ENCODE measurements at regions not wholly inside any gene's neighbourhood (a gene's known extent, or its start where the extent isn't known, plus 50 kb on each side); places are given as distances from the start of the nearest gene placed in this dataset.
A peak's percentile ranks its signal among the peaks of the same experiment; 100 is the strongest.

DNA sequence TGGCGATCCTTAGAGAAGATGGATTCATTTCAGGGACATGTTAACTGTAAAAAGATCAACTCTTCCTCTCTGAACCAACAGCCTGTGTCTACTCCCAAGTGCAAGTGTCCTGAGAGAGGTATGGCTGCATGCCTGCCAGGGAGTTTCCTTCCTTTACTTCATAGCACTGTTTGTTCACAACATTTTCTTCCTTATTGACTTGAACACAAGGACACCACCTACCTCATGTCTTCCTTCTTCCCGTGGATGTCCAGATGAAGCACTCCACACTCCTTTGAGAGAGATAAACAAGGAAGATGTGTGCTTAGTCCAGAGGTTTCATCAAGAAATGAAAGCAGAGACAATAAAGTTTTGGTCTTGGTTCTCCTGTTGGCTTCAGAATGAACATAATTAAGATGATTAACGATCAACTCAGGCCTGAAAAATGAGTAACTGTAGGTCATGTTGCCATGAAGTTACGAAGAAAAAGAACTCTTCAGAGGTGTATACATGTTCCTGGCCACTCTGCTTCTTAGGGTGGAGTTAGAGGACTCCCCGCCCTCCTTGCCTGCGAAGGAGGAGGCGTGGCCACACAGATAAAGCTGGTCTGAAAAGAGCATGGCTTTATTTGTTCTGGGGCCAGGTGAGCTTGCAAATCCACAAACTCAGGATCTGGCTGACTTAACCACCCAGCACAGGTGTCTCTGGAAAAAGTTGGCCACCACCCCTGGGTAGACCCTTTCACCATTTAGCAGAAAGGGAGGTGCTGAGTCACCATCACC, 155.0 kb upstream of the KCTD1 start:
- DNase-seq (ENCODE audit: low spot score) = no peak
- no peak for ATAC-seq

DNA sequence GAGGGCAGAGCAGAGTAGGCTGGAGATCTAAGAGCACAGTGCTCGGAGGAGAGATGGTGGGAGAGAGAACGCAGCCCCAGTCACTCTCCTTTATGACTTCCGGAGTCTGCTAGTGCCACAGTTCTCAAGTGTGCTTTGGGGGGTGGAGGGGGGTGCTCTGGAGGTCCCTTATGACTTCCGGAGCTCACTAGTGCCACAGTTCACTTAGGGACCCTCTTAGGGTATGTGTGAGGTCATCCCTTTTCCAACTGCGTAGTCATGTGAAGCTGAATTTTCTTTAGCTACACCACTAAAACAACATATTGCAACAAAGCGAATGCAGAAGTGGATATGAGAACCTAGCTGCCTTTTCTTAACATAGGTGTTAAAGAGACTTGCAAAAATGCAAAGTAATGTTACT, 153.7 kb upstream of the KCTD1 start:
- ATAC-seq (no peak), DNase-seq (ENCODE audit: low spot score) (no peak)

GRCh38 chr18:26700728-26701127, 152.4 kb upstream of the KCTD1 start:
- no peak for ATAC-seq
- DNase-seq (ENCODE audit: low spot score) = no peak

- ATAC-seq = no peak
- DNase-seq (ENCODE audit: low spot score) = no peak
These were observed 151.8 kb upstream of the KCTD1 start for GRCh38 chr18:26700201-26700600.

DNA sequence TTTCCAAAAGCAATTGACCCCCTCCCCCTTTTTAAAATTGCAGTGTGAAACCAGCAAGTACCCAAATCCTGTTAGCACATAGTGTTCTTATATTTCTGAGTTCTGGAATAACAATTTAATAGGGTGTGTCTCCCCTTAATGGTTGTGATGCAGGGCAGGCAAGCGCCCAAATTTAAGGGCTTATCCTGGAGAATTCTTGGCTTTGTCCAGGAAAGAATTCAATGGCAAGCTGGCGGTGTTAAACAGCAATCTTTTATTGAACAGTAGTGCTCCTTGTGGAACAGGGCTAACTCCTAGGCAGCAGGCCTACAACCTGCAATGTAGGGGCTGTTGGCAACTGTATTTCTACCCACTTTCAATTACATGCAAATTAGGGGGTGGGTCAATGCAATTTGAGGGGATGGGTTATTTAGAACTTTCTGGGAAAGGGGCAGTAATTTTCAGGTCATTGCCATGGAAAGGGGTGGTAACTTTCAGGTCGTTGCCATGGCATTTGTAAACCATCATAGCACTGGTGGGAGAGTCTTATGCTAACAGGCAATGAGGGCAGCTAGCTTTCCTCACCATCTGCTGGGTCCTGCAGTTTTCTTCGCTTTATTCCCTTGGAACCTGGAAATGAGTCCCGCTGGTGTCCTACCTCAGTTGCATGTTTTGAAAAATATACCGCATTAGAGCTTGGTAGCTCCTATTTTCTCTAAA, 149.0 kb upstream of the KCTD1 start:
- no peak for DNase-seq (ENCODE audit: low spot score)
- no peak for ATAC-seq

- ATAC-seq (no peak), DNase-seq (ENCODE audit: low spot score) (no peak)
These were observed 148.4 kb upstream of the KCTD1 start for GRCh38 chr18:26696786-26697185.

- DNase-seq (ENCODE audit: low spot score) (no peak), ATAC-seq (no peak)
These were observed 148.0 kb upstream of the KCTD1 start for GRCh38 chr18:26696308-26696707.

DNA sequence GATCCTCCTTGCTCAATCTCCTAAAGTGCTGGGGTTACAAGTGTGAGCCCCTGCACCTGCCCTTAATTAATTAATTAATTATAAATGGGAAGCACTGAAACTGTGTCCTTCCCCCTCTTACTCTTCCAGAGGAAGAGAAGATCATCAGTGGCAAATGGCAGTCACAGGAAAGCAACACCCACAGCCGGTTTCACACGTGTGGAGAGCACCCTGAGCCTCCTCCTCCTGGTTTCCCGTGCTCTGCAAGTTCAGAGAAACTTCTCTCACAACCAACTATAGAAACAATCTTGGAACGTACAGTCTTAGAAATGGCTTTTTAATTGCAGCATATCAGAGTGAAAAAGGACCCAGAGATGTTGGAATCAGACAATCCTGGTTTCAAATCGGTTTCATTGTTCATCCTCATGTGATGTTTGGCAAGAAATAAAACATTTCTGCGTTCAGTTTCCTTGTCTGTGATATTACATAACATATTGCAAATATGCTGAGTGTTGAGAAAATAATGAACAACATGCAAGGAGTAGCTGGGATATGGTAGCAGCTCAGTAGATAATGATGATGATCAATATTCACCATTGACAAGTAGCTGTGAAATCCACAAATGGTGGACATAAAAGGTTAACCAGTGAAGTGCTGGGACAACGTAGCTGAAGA, 141.0 kb upstream of the KCTD1 start:
- DNase-seq (ENCODE audit: low spot score) = no peak
- ATAC-seq = no peak

GRCh38 chr18:26686532-26686931, 138.2 kb upstream of the KCTD1 start:
- DNase-seq (ENCODE audit: low spot score) (no peak), ATAC-seq (no peak)

DNA sequence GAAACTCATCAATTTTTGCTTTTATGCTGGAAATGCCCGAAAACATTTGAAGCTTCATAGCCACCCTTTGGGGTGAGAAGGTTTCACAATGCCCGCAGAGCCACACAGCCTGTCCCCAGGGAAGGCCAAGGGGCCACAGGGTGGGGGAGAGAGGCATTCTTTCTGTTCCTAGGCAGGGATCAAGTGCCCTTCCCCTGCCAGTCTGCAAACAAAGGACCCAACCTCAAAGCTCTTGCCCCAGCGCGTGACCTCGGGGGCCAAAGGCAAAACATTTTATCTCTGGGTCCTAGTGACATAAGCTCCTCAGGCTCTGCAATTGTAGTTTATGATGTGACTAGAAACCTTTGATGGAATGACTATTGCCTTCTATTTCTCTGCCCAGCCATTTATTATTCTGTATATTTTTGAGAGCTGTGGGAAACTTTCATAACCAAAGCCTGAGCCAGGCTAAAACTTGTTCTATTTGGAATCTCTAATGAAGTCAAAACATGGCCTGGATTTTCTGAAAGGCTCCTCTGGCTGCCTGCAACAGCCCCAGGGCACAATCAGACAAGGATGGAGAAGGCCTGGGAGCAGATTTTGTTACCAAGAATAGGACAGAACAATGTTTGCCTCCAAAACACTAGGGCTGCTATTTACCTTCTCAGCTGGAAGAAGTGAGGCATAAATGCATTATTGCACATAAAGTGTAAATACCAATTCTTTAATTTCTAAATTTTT, 137.2 kb upstream of the KCTD1 start:
- no peak for ATAC-seq
- no peak for DNase-seq (ENCODE audit: low spot score)

DNA sequence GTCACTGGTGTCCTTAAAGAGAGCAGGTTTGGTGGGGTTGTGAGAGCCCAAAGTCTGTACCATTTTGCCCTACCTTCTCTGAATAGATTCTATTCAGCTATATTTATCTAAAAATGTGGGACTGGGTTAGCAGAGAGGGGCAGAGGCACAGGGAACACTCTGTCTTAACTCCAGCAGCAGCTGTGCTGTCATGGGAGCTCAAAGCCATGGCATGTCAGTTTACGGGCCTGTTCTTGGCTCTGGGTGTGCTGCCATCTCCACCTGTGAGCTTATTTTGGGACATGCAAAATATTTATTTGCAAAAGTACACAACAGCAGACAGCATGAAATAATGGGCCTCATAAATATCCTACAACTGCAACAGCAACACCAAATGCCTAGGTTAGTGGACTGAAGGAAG, 129.6 kb upstream of the KCTD1 start:
- ATAC-seq = no peak
- DNase-seq (ENCODE audit: low spot score) = no peak

DNA sequence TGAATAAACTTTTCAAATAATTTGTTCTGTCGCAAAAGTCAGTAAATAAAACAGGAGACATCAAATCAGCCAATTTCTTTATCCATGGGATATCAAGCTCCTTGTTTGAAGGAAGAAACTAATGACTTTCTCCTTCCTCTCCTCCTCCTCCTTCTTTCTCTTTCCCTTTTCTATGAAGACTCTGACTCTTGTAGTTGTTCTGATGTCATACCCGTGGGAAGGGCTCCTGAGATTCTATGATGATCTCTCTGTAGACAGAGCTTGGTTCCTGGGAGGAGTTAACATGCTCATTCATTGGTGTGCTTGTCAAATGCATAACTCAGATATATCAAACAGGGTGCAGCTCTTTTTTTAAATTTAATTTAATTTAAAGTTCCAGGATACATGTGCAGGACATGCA, 118.7 kb upstream of the KCTD1 start:
- no peak for ATAC-seq
- DNase-seq (ENCODE audit: low spot score) = no peak

GRCh38 chr18:26662996-26663395, 114.6 kb upstream of the KCTD1 start:
- ATAC-seq = no peak
- no peak for DNase-seq (ENCODE audit: low spot score)

GRCh38 chr18:26657631-26658581, 109.6 kb upstream of the KCTD1 start:
- DNase-seq (ENCODE audit: low spot score) = no peak
- ATAC-seq = no peak

- peak; percentile 86 for ATAC-seq
- DNase-seq (ENCODE audit: low spot score) = peak; percentile 88
These were observed 108.7 kb upstream of the KCTD1 start for GRCh38 chr18:26656944-26657536.

GRCh38 chr18:26656431-26656943, 108.1 kb upstream of the KCTD1 start:
- DNase-seq (ENCODE audit: low spot score) (no peak), ATAC-seq (peak; percentile 18)

DNA sequence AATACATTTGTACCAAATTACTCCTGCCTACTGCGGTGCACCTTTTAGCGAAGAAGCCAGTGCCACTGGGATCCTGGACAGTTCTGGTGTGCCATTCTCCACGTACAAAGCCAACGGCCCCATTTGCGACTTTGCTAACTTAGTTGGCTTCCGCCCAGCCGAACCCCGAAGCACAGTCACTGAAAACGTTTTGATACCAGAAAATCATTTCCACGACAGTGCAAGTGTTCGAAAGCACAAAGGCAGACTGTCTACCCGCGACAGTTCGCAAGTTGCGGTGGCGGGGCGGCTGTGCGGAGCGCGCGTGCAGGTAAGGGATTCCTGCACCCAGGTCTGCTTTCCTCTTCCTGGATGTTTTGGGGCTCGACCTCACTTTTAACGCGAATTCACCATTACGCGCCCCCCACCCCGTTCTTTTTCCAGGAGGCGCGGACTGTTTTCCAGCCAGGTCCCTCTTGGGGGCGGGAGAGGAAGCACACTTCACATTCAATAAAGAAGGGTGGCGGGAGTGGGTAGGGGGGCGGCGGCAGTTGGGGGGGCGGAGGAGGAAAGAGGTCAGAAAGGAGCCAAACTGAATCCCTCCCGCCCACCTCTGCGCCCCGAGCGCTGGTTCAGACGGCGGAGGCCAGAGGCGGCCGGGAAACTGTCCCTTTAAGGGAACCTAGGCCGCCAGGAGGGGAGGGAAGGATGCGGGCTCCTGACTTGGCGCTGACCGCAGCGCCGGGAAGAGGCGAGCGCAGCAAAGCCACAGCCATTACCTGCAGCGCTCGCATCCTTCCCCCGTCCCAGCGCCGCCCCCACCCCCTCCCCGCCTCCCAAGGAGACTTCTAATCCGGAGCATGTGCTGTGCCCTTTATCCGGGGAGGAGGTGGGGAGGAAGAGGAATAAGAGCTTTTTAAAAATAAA, 107.4 kb upstream of the KCTD1 start:
- peak; percentile 71 for DNase-seq (ENCODE audit: low spot score)
- ATAC-seq = peak; percentile 81

DNA sequence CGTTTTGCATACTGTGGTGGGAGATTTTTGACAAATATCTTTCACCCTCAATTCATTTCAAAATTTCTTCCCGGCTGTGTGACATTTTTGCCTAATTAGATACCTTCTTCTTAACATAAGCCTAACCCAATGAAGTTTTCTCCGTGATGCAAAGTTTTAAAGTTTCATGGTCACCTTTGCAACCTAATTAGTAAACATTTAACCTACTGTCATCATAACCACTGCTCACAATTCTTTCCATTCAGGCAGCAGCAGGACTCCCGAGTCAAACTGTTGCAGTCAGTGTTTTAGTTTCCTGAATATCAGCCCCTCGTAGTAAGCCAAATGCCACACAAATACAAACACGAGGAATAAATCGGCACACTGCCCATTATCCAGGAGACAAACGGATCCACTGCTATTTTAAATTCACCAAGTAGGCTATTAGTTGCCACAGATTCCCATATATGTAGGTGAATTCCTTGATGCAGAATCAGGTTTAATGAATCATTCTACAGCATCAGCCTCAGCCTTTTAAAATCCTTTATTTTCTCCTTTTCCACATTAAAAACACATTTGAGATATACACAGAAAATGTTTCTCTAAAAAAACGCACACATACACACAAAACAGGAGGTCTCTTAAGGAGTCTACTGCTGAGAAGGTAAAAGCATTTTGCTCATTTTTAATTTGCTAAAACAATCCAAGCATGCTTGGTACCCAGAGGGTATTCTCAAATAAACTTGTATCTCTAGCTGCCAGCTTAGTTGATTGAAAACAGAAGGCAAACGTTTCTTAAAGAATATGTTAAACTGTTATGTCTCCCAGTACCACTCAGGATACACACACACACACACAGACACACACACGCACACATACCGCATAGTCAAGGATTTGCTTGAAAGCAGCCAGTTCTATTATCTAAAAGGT, 106.5 kb upstream of the KCTD1 start:
- no peak for ATAC-seq
- DNase-seq (ENCODE audit: low spot score) = no peak

Data from left lobe of liver (tissue), 2 donors.